Right cardiac atrium (tissue), 5 donors: ENCODE measurements at regions not wholly inside any gene's neighbourhood (a gene's known extent, or its start where the extent isn't known, plus 50 kb on each side); places are given as distances from the start of the nearest gene placed in this dataset.

Experiments used
- ATAC-seq, 2 donors: fragments of 200-7000 bp; cut with Tn5 transposase; one replicate each; pipeline versions ENCODE4 v1.8.0 to v1.9.1; 2020; ENCODE audit warnings: moderate library complexity in 2 of 2, mild to moderate bottlenecking in 1 of 2
- DNase-seq, 3 donors: peaks; one replicate each; pipeline ENCODE4 v3.0.0-alpha.2; 2020
- H3K27ac ChIP-seq: one replicate; pipeline ENCODE4 v1.5.1; 2013; ENCODE audit warnings: mild to moderate bottlenecking, low read length, control low read depth, moderate library complexity
- H3K27me3 ChIP-seq: one replicate; pipeline ENCODE4 v1.6.1; 2013; ENCODE audit not compliant: control insufficient read depth, insufficient read depth
- H3K4me1 ChIP-seq: one replicate; pipeline ENCODE4 v1.6.1; 2013; ENCODE audit warnings: low read length; ENCODE audit not compliant: control insufficient read depth, insufficient read depth
- H3K4me3 ChIP-seq: one replicate; pipeline ENCODE4 v1.5.1; 2013; ENCODE audit warnings: low read length, control low read depth
- H3K9me3 ChIP-seq: one replicate; pipeline ENCODE4 v1.6.1; 2013; ENCODE audit warnings: low read length; ENCODE audit not compliant: control insufficient read depth
- WGBS: extraction: QIAGEN DNeasy Blood & Tissue Kit; methylation state at CpG from one replicate; pipeline ENCODE4 v1.1.7; 2013; 5-methylcytosine and 5-hydroxymethylcytosine counted together
- intact Hi-C, 4 donors: fragments of 100-400 bp; cut with DNase I; formaldehyde crosslinking; loops; one replicate each; pipeline versions ENCODE4 v1.11.0 to v1.14.0; 2022 to 2023
- donor health status: healthy with polysubstance abuse.
- donor health status: DM: no; HTN: yes; CAD: no.
- donor health status: DM: no; HTN: no; CAD: no.
- donor health status: DM: no; HTN: yes; CAD: no; lungs with severe emphysema.
- donor health status: DM: yes; HTN: yes; CAD: no.

GRCh38 chr19:5273782-5274181 lies 66.8 kb downstream of the PTPRS start:
- 95% methylated on average over 7 of the region's 7 CpGs for WGBS
- DNase-seq: peak in 2 of 3 donors; percentile 5 to 18
- H3K4me1 ChIP-seq: no peaks in the 10 kb centered on the region
- H3K4me3 ChIP-seq: no peak overlapping the region
- H3K27ac ChIP-seq: no peak overlapping the region
- no peaks in the 10 kb centered on the region for H3K27me3 ChIP-seq
- ATAC-seq: no peak
- H3K9me3 ChIP-seq: no peaks in the 10 kb centered on the region
- intact Hi-C loops: no loop called here

GRCh38 chr19:5271145-5271544 lies 69.5 kb downstream of the PTPRS start:
- no peak overlapping the region for H3K4me3 ChIP-seq
- WGBS: 83% methylated on average over 10 of the region's 10 CpGs
- no peaks in the 10 kb centered on the region for H3K4me1 ChIP-seq
- DNase-seq (peak in 1 of 3 donors; percentile 28), ATAC-seq (no peak)
- no peak overlapping the region for H3K27ac ChIP-seq
- H3K27me3 ChIP-seq: no peaks in the 10 kb centered on the region
- no peaks in the 10 kb centered on the region for H3K9me3 ChIP-seq
- intact Hi-C loops: no loop called here

- 74% methylated on average over 9 of the region's 9 CpGs for WGBS
- no peak overlapping the region for H3K27ac ChIP-seq
- H3K4me3 ChIP-seq: no peak overlapping the region
- intact Hi-C loops: no loop called here
- no peaks in the 10 kb centered on the region for H3K27me3 ChIP-seq
- DNase-seq (peak in 1 of 3 donors; percentile 5), ATAC-seq (no peak)
- no peaks in the 10 kb centered on the region for H3K4me1 ChIP-seq
- H3K9me3 ChIP-seq: no peaks in the 10 kb centered on the region
Measured at GRCh38 chr19:5269926-5270325, 70.7 kb downstream of the PTPRS start.

- intact Hi-C loops: no loop called here
- Histone ChIP-seq H3K27ac (no peak overlapping the region), H3K4me1 (no peaks in the 10 kb centered on the region), H3K9me3 (no peaks in the 10 kb centered on the region), H3K4me3 (no peak overlapping the region), H3K27me3 (no peaks in the 10 kb centered on the region)
- DNase-seq: peak in 2 of 3 donors; percentile 28 to 43
- no peak for ATAC-seq
- WGBS: 94% methylated on average over 17 of the region's 17 CpGs
Measured at GRCh38 chr19:5269279-5269678, 71.3 kb downstream of the PTPRS start.

GRCh38 chr19:5268801-5269200 lies 71.8 kb downstream of the PTPRS start:
- Histone ChIP-seq H3K4me3 (no peak overlapping the region), H3K27me3 (no peaks in the 10 kb centered on the region), H3K4me1 (no peaks in the 10 kb centered on the region), H3K9me3 (no peaks in the 10 kb centered on the region), H3K27ac (no peak overlapping the region)
- ATAC-seq (no peak), DNase-seq (peak in 2 of 3 donors; percentile 25 to 49)
- WGBS: 83% methylated on average over 13 of the region's 13 CpGs
- intact Hi-C loops: no loop called here

- H3K9me3 ChIP-seq: no peaks in the 10 kb centered on the region
- H3K27ac ChIP-seq: no peak overlapping the region
- H3K27me3 ChIP-seq: no peaks in the 10 kb centered on the region
- no peak overlapping the region for H3K4me3 ChIP-seq
- intact Hi-C loops: no loop called here
- WGBS: 84% methylated on average over 9 of the region's 9 CpGs
- peak in 1 of 3 donors; percentile 9 for DNase-seq
- no peaks in the 10 kb centered on the region for H3K4me1 ChIP-seq
- ATAC-seq: no peak
Measured at GRCh38 chr19:5265260-5265659, 75.4 kb downstream of the PTPRS start.

- ATAC-seq: no peak
- WGBS: 93% methylated on average over 7 of the region's 7 CpGs
- no peak overlapping the region for H3K4me3 ChIP-seq
- DNase-seq: peak in 2 of 3 donors; percentile 4 to 7
- H3K4me1 ChIP-seq: no peaks in the 10 kb centered on the region
- no peaks in the 10 kb centered on the region for H3K27me3 ChIP-seq
- no peak overlapping the region for H3K27ac ChIP-seq
- intact Hi-C loops: no loop called here
- no peaks in the 10 kb centered on the region for H3K9me3 ChIP-seq
Measured at GRCh38 chr19:5264453-5264852, 76.2 kb downstream of the PTPRS start.

- peak in 2 of 3 donors; percentile 18 to 47 for DNase-seq
- no peak for ATAC-seq
- Histone ChIP-seq H3K27ac (no peak overlapping the region), H3K4me3 (no peak overlapping the region), H3K9me3 (no peaks in the 10 kb centered on the region), H3K4me1 (no peaks in the 10 kb centered on the region), H3K27me3 (no peaks in the 10 kb centered on the region)
- 87% methylated on average over 23 of the region's 23 CpGs for WGBS
- intact Hi-C loops: no loop called here
Measured at GRCh38 chr19:5263615-5264014, 77.0 kb downstream of the PTPRS start.

- no peaks in the 10 kb centered on the region for H3K4me1 ChIP-seq
- no peaks in the 10 kb centered on the region for H3K27me3 ChIP-seq
- WGBS: 67% methylated on average over 14 of the region's 14 CpGs
- no peak overlapping the region for H3K4me3 ChIP-seq
- no peak overlapping the region for H3K27ac ChIP-seq
- intact Hi-C loops: no loop called here
- DNase-seq (peak in 1 of 3 donors; percentile 26), ATAC-seq (no peak)
- H3K9me3 ChIP-seq: no peaks in the 10 kb centered on the region
Measured at GRCh38 chr19:5262721-5263120, 77.9 kb downstream of the PTPRS start.

- intact Hi-C loops: no loop called here
Measured at GRCh38 chr19:5261156-5261890, 79.3 kb downstream of the PTPRS start.

GRCh38 chr19:5260381-5260967 lies 80.1 kb downstream of the PTPRS start:
- ATAC-seq: peak in 1 of 2 donors; percentile 7
- intact Hi-C loops: no loop called here
- WGBS: 85% methylated on average over 20 of the region's 20 CpGs

More at GRCh38 chr19:5261156-5261890, 79.3 kb downstream of the PTPRS start:
- H3K9me3 ChIP-seq: no peaks in the 10 kb centered on the region
- H3K4me3 ChIP-seq: no peak overlapping the region
- no peak overlapping the region for H3K27ac ChIP-seq
- no peaks in the 10 kb centered on the region for H3K27me3 ChIP-seq
- ATAC-seq: peak in 1 of 2 donors; percentile 57
- 65% methylated on average over 15 of the region's 15 CpGs for WGBS
- DNase-seq: peak in 2 of 3 donors; percentile 24 to 46
- no peaks in the 10 kb centered on the region for H3K4me1 ChIP-seq

More at GRCh38 chr19:5260381-5260967, 80.1 kb downstream of the PTPRS start:
- Histone ChIP-seq H3K4me3 (no peak overlapping the region), H3K9me3 (no peaks in the 10 kb centered on the region), H3K27me3 (no peaks in the 10 kb centered on the region), H3K27ac (no peak overlapping the region), H3K4me1 (no peaks in the 10 kb centered on the region)
- peak in 2 of 3 donors; percentile 42 to 45 for DNase-seq
